A673 (cell line): ENCODE measurements at regions not wholly inside any gene's neighbourhood (a gene's known extent, or its start where the extent isn't known, plus 50 kb on each side); places are given as distances from the start of the nearest gene placed in this dataset.

Source experiments
- EZH2 ChIP-seq: fragments of 200-600 bp; sonication (generic); IDR thresholded peaks from 2 replicates; pipeline ENCODE4 v1.6.1; 2017; ENCODE audit warnings: borderline replicate concordance, low read depth, mild to moderate bottlenecking, mixed read lengths, antibody characterized with exemption, low read length; ENCODE audit not compliant: poor library complexity, severe bottlenecking
- TF ChIP-seq, protein P1 (sequence below): fragments of 300-800, 200-600 bp; sonication (generic); conservative IDR thresholded peaks from 2 replicates; pipeline ENCODE4 v1.5.1; 2017; ENCODE audit warnings: low read depth, mild to moderate bottlenecking, antibody characterized with exemption, low read length, moderate library complexity, mixed read lengths

GRCh38 chr3:78283994-78284393 lies 1244.1 kb downstream of the ROBO2 start:
- TF ChIP-seq, protein P1, sequence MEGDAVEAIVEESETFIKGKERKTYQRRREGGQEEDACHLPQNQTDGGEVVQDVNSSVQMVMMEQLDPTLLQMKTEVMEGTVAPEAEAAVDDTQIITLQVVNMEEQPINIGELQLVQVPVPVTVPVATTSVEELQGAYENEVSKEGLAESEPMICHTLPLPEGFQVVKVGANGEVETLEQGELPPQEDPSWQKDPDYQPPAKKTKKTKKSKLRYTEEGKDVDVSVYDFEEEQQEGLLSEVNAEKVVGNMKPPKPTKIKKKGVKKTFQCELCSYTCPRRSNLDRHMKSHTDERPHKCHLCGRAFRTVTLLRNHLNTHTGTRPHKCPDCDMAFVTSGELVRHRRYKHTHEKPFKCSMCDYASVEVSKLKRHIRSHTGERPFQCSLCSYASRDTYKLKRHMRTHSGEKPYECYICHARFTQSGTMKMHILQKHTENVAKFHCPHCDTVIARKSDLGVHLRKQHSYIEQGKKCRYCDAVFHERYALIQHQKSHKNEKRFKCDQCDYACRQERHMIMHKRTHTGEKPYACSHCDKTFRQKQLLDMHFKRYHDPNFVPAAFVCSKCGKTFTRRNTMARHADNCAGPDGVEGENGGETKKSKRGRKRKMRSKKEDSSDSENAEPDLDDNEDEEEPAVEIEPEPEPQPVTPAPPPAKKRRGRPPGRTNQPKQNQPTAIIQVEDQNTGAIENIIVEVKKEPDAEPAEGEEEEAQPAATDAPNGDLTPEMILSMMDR = 0 out of 2 replicates have a peak, but pooled peaks have one; percentile 24
- TF ChIP-seq EZH2 = no peak
